GM19351 (cell line): ENCODE measurements at regions not wholly inside any gene's neighbourhood (a gene's known extent, or its start where the extent isn't known, plus 50 kb on each side); places are given as distances from the start of the nearest gene placed in this dataset.
"Not testable (repeated sequence)": the region's sequence is repeated elsewhere in the genome, so short reads cannot be mapped to it uniquely, and the experiment has no call there.

ENCODE experiments used
- ATAC-seq: cut with Tn5 transposase; IDR thresholded peaks from one replicate; pipeline ENCODE4 v1.9.1; 2021; ENCODE audit warnings: mild to moderate bottlenecking, moderate library complexity; ENCODE audit not compliant: unreplicated experiment

- ATAC-seq: no peak
These were observed 222.8 kb downstream of the FAM43A start for GRCh38 chr3:194908496-194908895.

- ATAC-seq: no peak
These were observed 223.3 kb downstream of the FAM43A start for GRCh38 chr3:194908972-194909371.

- no peak for ATAC-seq
These were observed 224.8 kb downstream of the FAM43A start for GRCh38 chr3:194910414-194910984.

- no peak for ATAC-seq
These were observed 227.6 kb downstream of the FAM43A start for GRCh38 chr3:194913316-194913715.

- ATAC-seq: not testable (repeated sequence)
These were observed 239.2 kb downstream of the FAM43A start for GRCh38 chr3:194924889-194925288.

GRCh38 chr3:194925614-194926013 is 239.9 kb downstream of the FAM43A start:
- no peak for ATAC-seq

GRCh38 chr3:194928227-194928626 is 242.5 kb downstream of the FAM43A start:
- no peak for ATAC-seq

GRCh38 chr3:194928831-194929577 is 243.3 kb downstream of the FAM43A start:
- no peak for ATAC-seq

- ATAC-seq: no peak
These were observed 243.9 kb downstream of the FAM43A start for GRCh38 chr3:194929578-194929960.

- no peak for ATAC-seq
These were observed 244.9 kb downstream of the FAM43A start for GRCh38 chr3:194930377-194931204.

GRCh38 chr3:194931347-194931746 is 245.7 kb downstream of the FAM43A start:
- ATAC-seq: no peak

GRCh38 chr3:194931865-194932264 is 246.2 kb downstream of the FAM43A start:
- no peak for ATAC-seq

- ATAC-seq: no peak
These were observed 247.8 kb downstream of the FAM43A start for GRCh38 chr3:194933465-194933864.

- no peak for ATAC-seq
These were observed 249.4 kb downstream of the FAM43A start for GRCh38 chr3:194935061-194935460.

- no peak for ATAC-seq
These were observed 250.2 kb downstream of the FAM43A start for GRCh38 chr3:194935632-194936470.

- ATAC-seq: no peak
These were observed 251.0 kb downstream of the FAM43A start for GRCh38 chr3:194936659-194937058.

GRCh38 chr3:194937144-194937543 is 251.5 kb downstream of the FAM43A start:
- no peak for ATAC-seq

- ATAC-seq: no peak
These were observed 252.2 kb downstream of the FAM43A start for GRCh38 chr3:194937882-194938321.

- ATAC-seq: no peak
These were observed 253.3 kb downstream of the FAM43A start for GRCh38 chr3:194938845-194939531.

- no peak for ATAC-seq
These were observed 253.8 kb downstream of the FAM43A start for GRCh38 chr3:194939532-194939909.
